H1 (cell line): ENCODE measurements at regions not wholly inside any gene's neighbourhood (a gene's known extent, or its start where the extent isn't known, plus 50 kb on each side); places are given as distances from the start of the nearest gene placed in this dataset.

Experiments used
- CTCF ChIA-PET: fragments of 300-600 bp; sonication (Branson Sonifier 250); formaldehyde crosslinking; loops from one replicate; lab custom pipeline; 2021; ENCODE audit not compliant: partially characterized antibody; lab: Charles Lee
- POLR2A ChIA-PET: fragments of 300-600 bp; sonication (Branson Sonifier 250); formaldehyde crosslinking; loops from one replicate; lab custom pipeline; 2021; ENCODE audit warnings: inconsistent platforms; ENCODE audit not compliant: partially characterized antibody; lab: Charles Lee
- DNase-seq, 2 experiments: peaks; one replicate each; pipeline versions ENCODE4 v3.0.0 to v3.0.0-alpha.2; 2010 to 2022; ENCODE audit warnings: low spot score in 2 of 2, low read depth in 1 of 2, mixed read lengths in 1 of 2
- FAIRE-seq: peaks from 2 replicates; lab custom pipeline; 2011; peaks lifted over from hg19 to GRCh38; lab: Jason Lieb, UNC
- H2AFZ ChIP-seq: 2 replicates; pipeline ENCODE4 v1.8.1; 2012; ENCODE audit warnings: low read length, inconsistent platforms
- H2AK5ac ChIP-seq: 2 replicates; pipeline ENCODE4 v1.6.1; 2013; ENCODE audit warnings: low read depth, low read length
- H2BK120ac ChIP-seq: replicated peaks from 2 replicates; pipeline ENCODE3; 2013; ENCODE audit warnings: low read depth, low read length, inconsistent platforms
- H2BK12ac ChIP-seq: 2 replicates; pipeline ENCODE4 v1.6.1; 2013; ENCODE audit warnings: low read depth, low read length
- H2BK15ac ChIP-seq: 2 replicates; pipeline ENCODE4 v1.6.1; 2013; ENCODE audit warnings: low read length
- H2BK20ac ChIP-seq: 2 replicates; pipeline ENCODE4 v1.6.1; 2013; ENCODE audit warnings: low read length
- H2BK5ac ChIP-seq: 2 replicates; pipeline ENCODE4 v1.6.1; 2013; ENCODE audit warnings: low read depth, low read length
- H3K14ac ChIP-seq: 2 replicates; pipeline ENCODE4 v1.6.1; 2013; ENCODE audit warnings: inconsistent platforms; ENCODE audit not compliant: insufficient read length
- H3K18ac ChIP-seq: 2 replicates; pipeline ENCODE4 v1.6.1; 2013; ENCODE audit warnings: low read length; ENCODE audit errors: extremely low read depth
- H3K23ac ChIP-seq: 2 replicates; pipeline ENCODE4 v1.6.1; 2013; ENCODE audit warnings: inconsistent platforms; ENCODE audit not compliant: insufficient read length
- H3K23me2 ChIP-seq: 2 replicates; pipeline ENCODE4 v1.6.1; 2013; ENCODE audit warnings: low read depth, low read length
- H3K27ac ChIP-seq: 2 replicates; pipeline ENCODE4 v1.6.1; 2011; ENCODE audit warnings: low read depth, low read length, inconsistent platforms
- H3K27me3 ChIP-seq, 4 experiments: replicated peaks in 1 of 4; 1 replicate in 1 of 4; 2 replicates in 3 of 4; pipeline versions ENCODE4 v1.6.1 to v1.8.1; 2011 to 2013; ENCODE audit warnings: low read length in 3 of 4, mild to moderate bottlenecking in 3 of 4, inconsistent platforms in 2 of 4, mixed read lengths in 2 of 4, moderate library complexity in 1 of 4; ENCODE audit not compliant: control insufficient read depth in 3 of 4, insufficient read depth in 3 of 4; ENCODE audit errors: extremely low read depth in 1 of 4
- H3K36me3 ChIP-seq, 4 experiments: 2 replicates each; pipeline versions ENCODE4 v1.6.1 to v1.8.1; 2011 to 2013; ENCODE audit warnings: mild to moderate bottlenecking in 4 of 4, low read length in 3 of 4, moderate library complexity in 2 of 4, control low read depth in 1 of 4, inconsistent platforms in 1 of 4; ENCODE audit not compliant: insufficient read depth in 4 of 4, control insufficient read depth in 2 of 4
- H3K4ac ChIP-seq: replicated peaks from 2 replicates; pipeline ENCODE3; 2013; ENCODE audit warnings: low read length, low read depth, mixed read lengths, inconsistent platforms; ENCODE audit not compliant: insufficient read length
- H3K4me1 ChIP-seq, 4 experiments: replicated peaks in 1 of 4; 1 replicate in 1 of 4; 2 replicates in 3 of 4; pipeline versions ENCODE4 v1.6.1 to v1.8.1; 2011 to 2013; ENCODE audit warnings: low read length in 3 of 4, inconsistent platforms in 2 of 4, mixed read lengths in 1 of 4; ENCODE audit not compliant: insufficient read depth in 4 of 4, control insufficient read depth in 3 of 4
- H3K4me2 ChIP-seq, 2 experiments: 2 replicates each; pipeline versions ENCODE4 v1.6.1 to v1.8.1; 2011 to 2013; ENCODE audit warnings: low read depth in 2 of 2, low read length in 2 of 2, control low read depth in 1 of 2, inconsistent platforms in 1 of 2, mild to moderate bottlenecking in 1 of 2; ENCODE audit not compliant: insufficient read depth in 1 of 2
- H3K4me3 ChIP-seq, 4 experiments: fragments of 200-600, 300-600 bp in 1 of 4; sonication (generic), shearing (Covaris generic), sonication (Bioruptor Twin) in 1 of 4; 2 replicates each; pipeline versions ENCODE4 v1.5.1 to v1.8.1; 2011 to 2016; ENCODE audit warnings: low read length in 4 of 4, low read depth in 3 of 4, control low read depth in 2 of 4, inconsistent platforms in 2 of 4, mild to moderate bottlenecking in 2 of 4, mixed read lengths in 1 of 4, moderate library complexity in 1 of 4; ENCODE audit not compliant: insufficient read depth in 2 of 4; ENCODE audit errors: extremely low read depth in 1 of 4
- H3K56ac ChIP-seq: replicated peaks from 2 replicates; pipeline ENCODE3; 2013; ENCODE audit warnings: low read depth, mild to moderate bottlenecking, mixed read lengths, low read length, inconsistent platforms; ENCODE audit not compliant: insufficient read length
- H3K79me1 ChIP-seq: 2 replicates; pipeline ENCODE4 v1.6.1; 2013; ENCODE audit warnings: low read depth, low read length, control low read depth
- H3K79me2 ChIP-seq, 2 experiments: 2 replicates each; pipeline versions ENCODE4 v1.6.1 to v1.8.1; 2012 to 2013; ENCODE audit warnings: low read length in 2 of 2, mild to moderate bottlenecking in 2 of 2, inconsistent platforms in 1 of 2; ENCODE audit not compliant: insufficient read depth in 2 of 2, control insufficient read depth in 1 of 2
- H3K9ac ChIP-seq, 4 experiments: replicated peaks in 1 of 4; 1 replicate in 1 of 4; 2 replicates in 3 of 4; pipeline versions ENCODE4 v1.6.1 to v1.8.1; 2011 to 2013; ENCODE audit warnings: low read depth in 3 of 4, low read length in 3 of 4, control low read depth in 2 of 4, mild to moderate bottlenecking in 2 of 4, moderate library complexity in 2 of 4, inconsistent platforms in 1 of 4; ENCODE audit errors: extremely low read depth in 1 of 4
- H3K9me3 ChIP-seq, 2 experiments: 2 replicates each; pipeline versions ENCODE4 v1.6.1 to v1.8.1; 2012 to 2013; ENCODE audit warnings: mild to moderate bottlenecking in 2 of 2, moderate library complexity in 2 of 2, control low read depth in 1 of 2, inconsistent platforms in 1 of 2, low read depth in 1 of 2, low read length in 1 of 2, mixed read lengths in 1 of 2; ENCODE audit not compliant: insufficient read depth in 2 of 2
- H4K20me1 ChIP-seq, 2 experiments: replicated peaks in 1 of 2; 2 replicates each; pipeline versions ENCODE3 to v1.8.1; 2011 to 2013; ENCODE audit warnings: inconsistent platforms in 2 of 2, low read length in 2 of 2, mild to moderate bottlenecking in 1 of 2; ENCODE audit not compliant: insufficient read depth in 2 of 2, control insufficient read depth in 1 of 2
- H4K5ac ChIP-seq: 2 replicates; pipeline ENCODE4 v1.6.1; 2013; ENCODE audit warnings: low read length, low read depth, mixed read lengths, inconsistent platforms; ENCODE audit not compliant: insufficient read length
- H4K8ac ChIP-seq: 2 replicates; pipeline ENCODE4 v1.8.0; 2013; ENCODE audit warnings: mild to moderate bottlenecking, moderate library complexity, low read length, inconsistent platforms; ENCODE audit not compliant: insufficient read depth; ENCODE audit errors: extremely low read depth
- H4K91ac ChIP-seq: replicated peaks from 2 replicates; pipeline ENCODE3; 2013; ENCODE audit warnings: low read length, mixed read lengths, inconsistent platforms; ENCODE audit not compliant: insufficient read length
- BRCA1 ChIP-seq: IDR thresholded peaks from 2 replicates; pipeline ENCODE4 v1.6.1; 2012; ENCODE audit warnings: low read depth, low read length, improper control_type of control experiment
- CBX8 ChIP-seq: fragments of 300-800, 300-1000 bp; sonication (generic); IDR thresholded peaks from 2 replicates; pipeline ENCODE4 v1.7.1; 2016; ENCODE audit warnings: low read depth, low read length, borderline replicate concordance
- CHD1 ChIP-seq: IDR thresholded peaks from 2 replicates; pipeline ENCODE4 v1.6.1; 2012; ENCODE audit warnings: low read depth, low read length, improper control_type of control experiment
- CTBP2 ChIP-seq: IDR thresholded peaks from 2 replicates; pipeline ENCODE4 v1.7.0; 2011; ENCODE audit warnings: borderline replicate concordance, mild to moderate bottlenecking, moderate library complexity, mixed read lengths, low read length; ENCODE audit not compliant: insufficient read depth, insufficient read length
- HDAC6 ChIP-seq: IDR thresholded peaks from one replicate; pipeline ENCODE4 v1.7.1; 2012; ENCODE audit warnings: low read depth, mild to moderate bottlenecking, inconsistent platforms, low read length, moderate library complexity
- JUND ChIP-seq: IDR thresholded peaks from 2 replicates; pipeline ENCODE4 v1.6.1; 2011; ENCODE audit warnings: mild to moderate bottlenecking, improper control_type of control experiment, low read length
- RFX5 ChIP-seq: IDR thresholded peaks from 2 replicates; pipeline ENCODE4 v1.6.1; 2011; ENCODE audit warnings: low read depth, low read length, improper control_type of control experiment, borderline replicate concordance
- SIRT6 ChIP-seq: IDR thresholded peaks from one replicate; pipeline ENCODE4 v1.7.1; 2012; ENCODE audit warnings: low read length, inconsistent platforms
- SP1 ChIP-seq: IDR thresholded peaks from 2 replicates; pipeline ENCODE4 v1.6.1; 2011; ENCODE audit warnings: low read depth, low read length

DNA sequence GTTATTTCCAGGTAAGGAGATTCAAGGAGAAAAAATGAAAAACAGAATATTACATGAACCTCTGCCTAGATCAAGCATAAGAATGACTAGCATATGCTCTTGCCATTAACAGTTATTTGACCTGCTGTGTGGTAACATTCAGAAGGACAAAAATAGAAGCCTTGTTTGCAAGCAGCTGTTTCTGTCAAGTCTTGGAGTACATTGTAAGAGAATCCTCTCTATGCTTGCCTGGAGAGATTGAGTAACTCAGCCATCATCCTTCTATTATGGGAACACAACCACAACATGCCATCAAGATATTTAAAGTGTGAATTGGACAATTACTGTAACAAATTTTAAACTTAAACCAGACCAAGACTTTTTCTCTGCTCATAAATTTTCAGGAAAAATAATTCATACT is 1054.4 kb downstream of the NLGN4Y start:
- Histone ChIP-seq H3K27me3 (no peaks in the 10 kb centered on the region), H2BK5ac (no peak overlapping the region), H2BK15ac (no peak overlapping the region), H3K18ac (no peak overlapping the region), H3K27ac (no peak overlapping the region), H3K23ac (no peak overlapping the region), H2BK120ac (no peak overlapping the region), H3K23me2 (no peaks in the 10 kb centered on the region), H4K20me1 (no peaks in the 10 kb centered on the region), H3K9ac (no peak overlapping the region), H3K4ac (no peak overlapping the region), H3K79me2 (no peaks in the 10 kb centered on the region), H4K5ac (no peak overlapping the region), H3K14ac (no peak overlapping the region), H3K4me2 (no peak overlapping the region), H4K8ac (no peak overlapping the region), H2AFZ (no peak overlapping the region), H3K9me3 (no peaks in the 10 kb centered on the region), H3K4me1 (no peaks in the 10 kb centered on the region), H3K79me1 (no peaks in the 10 kb centered on the region), H2AK5ac (no peak overlapping the region), H3K36me3 (no peaks in the 10 kb centered on the region), H2BK12ac (no peak overlapping the region), H3K56ac (no peak overlapping the region), H4K91ac (no peak overlapping the region), H3K4me3 (no peak overlapping the region), H2BK20ac (no peak overlapping the region)
- ChIA-PET POLR2A (no interaction called here), CTCF (interaction anchor here (0.7 kb wide), 1 partner anchor 23 kb away, joined by 7 read pairs; no protein-coding TSS in a partner anchor)
- no peak for TF ChIP-seq SP1
- TF ChIP-seq HDAC6 = no peak
- no peak for TF ChIP-seq JUND
- TF ChIP-seq BRCA1 = no peak
- TF ChIP-seq CTBP2 = no peak
- TF ChIP-seq CHD1 = no peak
- TF ChIP-seq RFX5 = no peak
- no peak for TF ChIP-seq SIRT6
- no peak for TF ChIP-seq CBX8
- no peak for DNase-seq
- no peak for FAIRE-seq
